PFSK-1 (cell line): ENCODE measurements at regions not wholly inside any gene's neighbourhood (a gene's known extent, or its start where the extent isn't known, plus 50 kb on each side); places are given as distances from the start of the nearest gene placed in this dataset.

Experiments used
- FOXP2 ChIP-seq: optimal IDR thresholded peaks from 2 replicates; pipeline ENCODE3; 2011; ENCODE audit warnings: borderline replicate concordance, control low read depth, inconsistent platforms; ENCODE audit not compliant: insufficient read depth; ENCODE audit errors: extremely low read length, extremely low read depth
- POLR2AphosphoS5 ChIP-seq: IDR thresholded peaks from 2 replicates; pipeline ENCODE4 v1.6.1; 2012; ENCODE audit warnings: low read depth, mild to moderate bottlenecking, control low read depth, low read length, moderate library complexity
- SIN3A ChIP-seq: IDR thresholded peaks from 2 replicates; pipeline ENCODE4 v1.6.1; 2012; ENCODE audit warnings: mild to moderate bottlenecking, low read length, moderate library complexity, borderline replicate concordance; ENCODE audit not compliant: insufficient read depth
- TAF1 ChIP-seq: IDR thresholded peaks from 2 replicates; pipeline ENCODE4 v1.6.1; 2012; ENCODE audit warnings: low read length, control low read depth, borderline replicate concordance; ENCODE audit not compliant: insufficient read depth
- TF ChIP-seq, protein P1 (sequence below), 2 experiments: IDR thresholded peaks; 2 replicates each; pipeline versions ENCODE4 v1.6.1 to v1.8.0; 2011 to 2012; ENCODE audit warnings: low read depth in 2 of 2, low read length in 2 of 2, control low read depth in 1 of 2, inconsistent platforms in 1 of 2, mild to moderate bottlenecking in 1 of 2, moderate library complexity in 1 of 2; ENCODE audit not compliant: insufficient read depth in 1 of 2

DNA sequence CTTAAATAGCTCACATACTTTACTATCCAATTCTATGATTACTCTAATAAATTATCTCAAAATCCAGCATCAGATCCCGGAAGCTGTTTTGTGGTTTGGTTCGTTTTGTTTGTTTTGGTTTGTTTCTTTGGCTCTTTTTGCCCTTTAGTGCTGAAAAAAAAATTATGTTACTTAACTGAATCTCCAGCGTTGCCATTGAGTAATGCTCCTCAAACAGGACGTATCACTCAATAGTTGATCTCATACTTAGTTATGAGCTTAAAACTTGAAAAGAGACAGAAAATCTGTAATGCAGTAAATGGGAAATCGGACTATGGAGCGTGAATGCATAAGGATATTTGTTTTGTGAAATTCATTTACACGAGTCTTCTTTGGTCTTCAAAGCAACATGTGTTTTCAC lies 533.8 kb upstream of the TMPRSS15 start:
- TF ChIP-seq, protein P1, sequence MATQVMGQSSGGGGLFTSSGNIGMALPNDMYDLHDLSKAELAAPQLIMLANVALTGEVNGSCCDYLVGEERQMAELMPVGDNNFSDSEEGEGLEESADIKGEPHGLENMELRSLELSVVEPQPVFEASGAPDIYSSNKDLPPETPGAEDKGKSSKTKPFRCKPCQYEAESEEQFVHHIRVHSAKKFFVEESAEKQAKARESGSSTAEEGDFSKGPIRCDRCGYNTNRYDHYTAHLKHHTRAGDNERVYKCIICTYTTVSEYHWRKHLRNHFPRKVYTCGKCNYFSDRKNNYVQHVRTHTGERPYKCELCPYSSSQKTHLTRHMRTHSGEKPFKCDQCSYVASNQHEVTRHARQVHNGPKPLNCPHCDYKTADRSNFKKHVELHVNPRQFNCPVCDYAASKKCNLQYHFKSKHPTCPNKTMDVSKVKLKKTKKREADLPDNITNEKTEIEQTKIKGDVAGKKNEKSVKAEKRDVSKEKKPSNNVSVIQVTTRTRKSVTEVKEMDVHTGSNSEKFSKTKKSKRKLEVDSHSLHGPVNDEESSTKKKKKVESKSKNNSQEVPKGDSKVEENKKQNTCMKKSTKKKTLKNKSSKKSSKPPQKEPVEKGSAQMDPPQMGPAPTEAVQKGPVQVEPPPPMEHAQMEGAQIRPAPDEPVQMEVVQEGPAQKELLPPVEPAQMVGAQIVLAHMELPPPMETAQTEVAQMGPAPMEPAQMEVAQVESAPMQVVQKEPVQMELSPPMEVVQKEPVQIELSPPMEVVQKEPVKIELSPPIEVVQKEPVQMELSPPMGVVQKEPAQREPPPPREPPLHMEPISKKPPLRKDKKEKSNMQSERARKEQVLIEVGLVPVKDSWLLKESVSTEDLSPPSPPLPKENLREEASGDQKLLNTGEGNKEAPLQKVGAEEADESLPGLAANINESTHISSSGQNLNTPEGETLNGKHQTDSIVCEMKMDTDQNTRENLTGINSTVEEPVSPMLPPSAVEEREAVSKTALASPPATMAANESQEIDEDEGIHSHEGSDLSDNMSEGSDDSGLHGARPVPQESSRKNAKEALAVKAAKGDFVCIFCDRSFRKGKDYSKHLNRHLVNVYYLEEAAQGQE (IDR thresholded peaks at IDR 0.05; ENCODE audit: insufficient read depth in 1 of 2, low read depth in 2 of 2, low read length in 2 of 2), result no peak
- no peak for TF ChIP-seq SIN3A

DNA sequence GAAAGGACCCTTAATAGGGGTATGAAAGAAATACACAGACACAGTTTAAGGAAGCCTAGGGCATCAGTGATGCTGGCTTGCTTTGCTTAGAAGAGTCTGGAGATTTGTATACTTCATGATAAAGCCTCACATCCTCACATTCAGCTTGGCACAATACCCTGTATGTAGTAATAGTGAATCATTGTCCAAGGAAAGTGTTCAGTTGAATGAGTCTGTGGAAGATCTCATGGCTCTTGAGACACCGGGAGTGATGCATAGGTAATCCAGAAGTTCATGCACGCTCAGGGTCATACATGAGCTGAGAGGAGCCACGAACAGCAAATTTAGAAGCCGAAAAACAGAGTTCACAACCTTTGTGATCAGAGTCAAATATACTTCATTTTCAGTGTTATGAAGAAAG lies 537.2 kb upstream of the TMPRSS15 start:
- TF ChIP-seq, protein P1 (IDR thresholded peaks at IDR 0.05; ENCODE audit: insufficient read depth in 1 of 2, low read depth in 2 of 2, low read length in 2 of 2), result no peak
- TF ChIP-seq FOXP2, result no peak
- TF ChIP-seq SIN3A, result no peak
- TF ChIP-seq TAF1, result no peak
- no peak for TF ChIP-seq POLR2AphosphoS5

DNA sequence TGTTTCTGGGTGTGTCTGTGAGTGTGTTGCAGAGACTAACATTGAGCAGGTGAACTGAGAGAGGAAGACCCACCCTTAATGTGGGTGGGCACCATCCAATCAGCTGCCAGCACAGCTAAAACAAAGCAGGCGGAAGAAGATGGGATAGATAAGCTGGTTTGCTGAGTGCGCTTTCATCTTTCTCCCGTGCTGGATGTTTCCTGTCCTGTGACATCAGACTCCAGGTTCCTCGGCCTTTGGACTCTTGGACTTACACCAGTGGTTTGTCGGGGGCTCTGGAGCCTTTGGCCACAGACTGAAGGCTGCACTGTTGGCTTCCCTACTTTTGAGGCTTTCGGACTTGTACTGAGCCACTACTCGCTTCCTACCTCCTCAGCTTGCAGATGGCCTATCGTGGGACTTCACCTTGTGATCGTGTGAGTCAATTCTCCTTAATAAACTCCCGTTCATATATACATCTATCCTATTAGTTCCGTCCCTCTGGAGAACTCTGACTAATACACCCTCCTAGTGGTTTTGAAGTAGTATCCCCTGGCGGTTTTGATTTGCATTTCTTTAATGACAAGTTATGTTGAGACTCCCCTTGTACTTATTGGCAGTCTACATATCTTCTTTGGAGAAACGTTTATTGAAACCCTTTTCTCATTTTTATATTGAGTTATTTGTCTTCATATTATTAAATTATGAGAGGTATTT lies 546.6 kb upstream of the TMPRSS15 start:
- TF ChIP-seq FOXP2, result no peak
- TF ChIP-seq TAF1, result no peak
- TF ChIP-seq POLR2AphosphoS5, result no peak
- TF ChIP-seq, protein P1 (IDR thresholded peaks at IDR 0.05; ENCODE audit: insufficient read depth in 1 of 2, low read depth in 2 of 2, low read length in 2 of 2), result no peak
- TF ChIP-seq SIN3A, result no peak

DNA sequence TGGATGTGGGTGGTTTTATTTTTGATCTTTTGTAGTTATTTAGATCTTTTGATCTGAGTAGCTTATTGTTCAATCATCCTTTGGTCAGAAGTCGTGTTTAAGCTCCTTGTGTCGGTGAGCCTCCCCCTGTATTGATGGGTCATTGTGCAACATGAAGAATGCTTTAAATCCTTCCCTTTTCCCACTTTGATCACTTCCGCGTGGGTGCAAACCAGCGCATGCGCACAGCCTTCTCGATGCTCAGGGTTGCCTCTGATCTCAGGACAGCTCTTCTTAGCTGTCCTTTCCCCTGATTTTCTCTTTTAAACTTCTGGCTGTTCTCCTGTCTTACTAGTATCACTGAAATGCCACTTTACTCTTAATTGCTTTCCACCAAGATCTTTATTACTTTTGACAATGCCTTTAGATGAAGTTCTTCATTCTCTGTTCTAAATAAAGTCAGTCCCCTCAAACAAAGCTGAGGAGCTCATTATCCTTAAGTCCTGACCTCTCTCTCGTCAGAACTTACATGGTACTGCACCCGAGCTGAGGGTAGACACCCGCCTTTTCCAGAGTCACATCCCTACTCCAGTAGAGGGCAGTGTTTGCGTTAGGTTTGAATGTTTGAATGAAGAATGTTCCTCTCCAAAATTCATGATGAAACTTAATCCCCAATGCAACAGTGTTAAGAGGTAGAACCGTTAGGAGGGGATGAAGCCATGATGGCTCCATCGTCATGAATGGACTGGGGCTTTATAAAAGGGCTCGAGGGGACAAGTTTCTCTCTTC lies 547.9 kb upstream of the TMPRSS15 start:
- TF ChIP-seq SIN3A, result no peak
- TF ChIP-seq POLR2AphosphoS5, result no peak
- TF ChIP-seq, protein P1 (IDR thresholded peaks at IDR 0.05; ENCODE audit: insufficient read depth in 1 of 2, low read depth in 2 of 2, low read length in 2 of 2), result no peak
- TF ChIP-seq TAF1, result no peak
- no peak for TF ChIP-seq FOXP2
